ENCODE measurements at regions not wholly inside any gene's neighbourhood (a gene's known extent, or its start where the extent isn't known, plus 50 kb on each side); places are given as distances from the start of the nearest gene placed in this dataset.

DNA sequence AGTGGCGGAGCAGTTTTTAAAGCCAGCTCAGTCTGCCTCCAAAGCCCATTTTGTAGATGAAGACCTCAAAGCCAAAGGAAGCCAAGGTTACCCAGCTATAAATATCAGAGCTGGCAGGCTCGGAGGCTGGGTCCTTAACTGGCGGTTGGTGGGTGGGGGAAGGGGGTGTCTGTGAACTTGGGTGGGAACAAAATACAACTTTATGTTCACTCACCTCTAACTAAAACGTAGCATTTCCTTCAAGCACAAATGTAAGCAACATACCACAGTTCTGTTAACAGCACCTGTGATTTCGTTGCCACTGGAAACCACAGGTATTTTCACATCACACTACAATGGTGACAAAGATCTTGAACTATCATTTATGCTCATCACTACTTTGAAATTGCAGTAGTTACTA, 99.7 kb upstream of the SYT13 start:
- Mint-ChIP-seq H3K4me1 (ENCODE audit: low read depth, unreplicated experiment) (peaks cover 5% of the 10 kb centered on the region), H3K9me3 (ENCODE audit: unreplicated experiment) (no peaks in the 10 kb centered on the region), H3K4me3 (ENCODE audit: unreplicated experiment) (no peak overlapping the region), H3K36me3 (ENCODE audit: insufficient read depth, unreplicated experiment) (no peaks in the 10 kb centered on the region), H3K27ac (ENCODE audit: unreplicated experiment) (no peak overlapping the region), H3K27me3 (ENCODE audit: insufficient read depth, unreplicated experiment) (peaks cover 6% of the 10 kb centered on the region)
- BruUV-seq (replicated peaks): no TSS peak
- ChIA-PET CTCF (interaction anchor here (0.6 to 1.6 kb wide), 2 partner anchors 15 to 27 kb away, joined by 3 to 6 read pairs; no protein-coding TSS in a partner anchor), POLR2A (no interaction called here)
- intact Hi-C loops (cut with micrococcal nuclease; ENCODE audit: unreplicated experiment): no loop called here
- TF ChIP-seq, protein P1, sequence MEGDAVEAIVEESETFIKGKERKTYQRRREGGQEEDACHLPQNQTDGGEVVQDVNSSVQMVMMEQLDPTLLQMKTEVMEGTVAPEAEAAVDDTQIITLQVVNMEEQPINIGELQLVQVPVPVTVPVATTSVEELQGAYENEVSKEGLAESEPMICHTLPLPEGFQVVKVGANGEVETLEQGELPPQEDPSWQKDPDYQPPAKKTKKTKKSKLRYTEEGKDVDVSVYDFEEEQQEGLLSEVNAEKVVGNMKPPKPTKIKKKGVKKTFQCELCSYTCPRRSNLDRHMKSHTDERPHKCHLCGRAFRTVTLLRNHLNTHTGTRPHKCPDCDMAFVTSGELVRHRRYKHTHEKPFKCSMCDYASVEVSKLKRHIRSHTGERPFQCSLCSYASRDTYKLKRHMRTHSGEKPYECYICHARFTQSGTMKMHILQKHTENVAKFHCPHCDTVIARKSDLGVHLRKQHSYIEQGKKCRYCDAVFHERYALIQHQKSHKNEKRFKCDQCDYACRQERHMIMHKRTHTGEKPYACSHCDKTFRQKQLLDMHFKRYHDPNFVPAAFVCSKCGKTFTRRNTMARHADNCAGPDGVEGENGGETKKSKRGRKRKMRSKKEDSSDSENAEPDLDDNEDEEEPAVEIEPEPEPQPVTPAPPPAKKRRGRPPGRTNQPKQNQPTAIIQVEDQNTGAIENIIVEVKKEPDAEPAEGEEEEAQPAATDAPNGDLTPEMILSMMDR (IDR thresholded peaks at IDR 0.05; ENCODE audit: insufficient read depth in 1 of 2, low read depth in 1 of 2, low read length in 1 of 2, severe bottlenecking in 1 of 2, unreplicated experiment in 1 of 2): no peak
- no peaks in the 10 kb centered on the region for H3K4me1 ChIP-seq
- peaks cover 1% of the 10 kb centered on the region; the same call in 1 of the 2 replicates for H3K27me3 ChIP-seq (replicated peaks; ENCODE audit: control insufficient read depth, insufficient read depth, low read length)
- no peaks in the 10 kb centered on the region for H3K36me3 ChIP-seq (ENCODE audit: control insufficient read depth, insufficient read depth, low read length)
- DNase-seq: no peak
- no peak overlapping the region for H3K4me3 ChIP-seq (ENCODE audit: low read depth, low read length)
- H3K9me3 ChIP-seq: no peaks in the 10 kb centered on the region

DNA sequence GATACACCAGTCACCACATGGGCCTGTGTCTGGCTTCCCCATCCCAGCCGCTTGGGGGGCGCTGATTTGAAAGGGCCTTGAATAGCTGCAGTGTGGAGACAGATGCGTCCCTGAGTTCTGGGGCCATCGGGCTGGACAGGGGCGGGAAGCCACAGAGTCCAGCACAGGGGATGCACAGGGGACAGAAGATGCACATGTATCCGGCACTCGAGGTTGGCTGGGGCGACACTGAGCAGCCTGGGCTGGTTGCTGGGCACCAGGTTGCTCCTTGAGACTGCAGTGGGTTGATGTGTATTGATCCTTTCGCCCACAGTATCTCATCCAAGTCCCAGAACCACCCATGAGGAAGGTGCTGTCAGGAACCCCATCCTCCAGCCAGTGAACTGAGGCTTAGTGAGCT, 99.3 kb upstream of the SYT13 start:
- TF ChIP-seq, protein P1 (IDR thresholded peaks at IDR 0.05; ENCODE audit: insufficient read depth in 1 of 2, low read depth in 1 of 2, low read length in 1 of 2, severe bottlenecking in 1 of 2, unreplicated experiment in 1 of 2): no peak
- H3K27me3 ChIP-seq (replicated peaks; ENCODE audit: control insufficient read depth, insufficient read depth, low read length): peaks cover 1% of the 10 kb centered on the region; the same call in 1 of the 2 replicates
- Mint-ChIP-seq H3K27me3 (ENCODE audit: insufficient read depth, unreplicated experiment) (peaks cover 6% of the 10 kb centered on the region), H3K36me3 (ENCODE audit: insufficient read depth, unreplicated experiment) (no peaks in the 10 kb centered on the region), H3K9me3 (ENCODE audit: unreplicated experiment) (no peaks in the 10 kb centered on the region), H3K4me1 (ENCODE audit: low read depth, unreplicated experiment) (peaks cover under 1% of the 10 kb centered on the region), H3K27ac (ENCODE audit: unreplicated experiment) (no peak overlapping the region), H3K4me3 (ENCODE audit: unreplicated experiment) (no peak overlapping the region)
- no peak overlapping the region for H3K4me3 ChIP-seq (ENCODE audit: low read depth, low read length)
- H3K4me1 ChIP-seq: no peaks in the 10 kb centered on the region
- ChIA-PET POLR2A (no interaction called here), CTCF (interaction anchor here (0.6 to 1.6 kb wide), 2 partner anchors 14 to 27 kb away, joined by 3 to 6 read pairs; no protein-coding TSS in a partner anchor)
- no peaks in the 10 kb centered on the region for H3K36me3 ChIP-seq (ENCODE audit: control insufficient read depth, insufficient read depth, low read length)
- BruUV-seq (replicated peaks): no TSS peak
- no peak for DNase-seq
- H3K9me3 ChIP-seq: no peaks in the 10 kb centered on the region
- intact Hi-C loops (cut with micrococcal nuclease; ENCODE audit: unreplicated experiment): no loop called here

DNA sequence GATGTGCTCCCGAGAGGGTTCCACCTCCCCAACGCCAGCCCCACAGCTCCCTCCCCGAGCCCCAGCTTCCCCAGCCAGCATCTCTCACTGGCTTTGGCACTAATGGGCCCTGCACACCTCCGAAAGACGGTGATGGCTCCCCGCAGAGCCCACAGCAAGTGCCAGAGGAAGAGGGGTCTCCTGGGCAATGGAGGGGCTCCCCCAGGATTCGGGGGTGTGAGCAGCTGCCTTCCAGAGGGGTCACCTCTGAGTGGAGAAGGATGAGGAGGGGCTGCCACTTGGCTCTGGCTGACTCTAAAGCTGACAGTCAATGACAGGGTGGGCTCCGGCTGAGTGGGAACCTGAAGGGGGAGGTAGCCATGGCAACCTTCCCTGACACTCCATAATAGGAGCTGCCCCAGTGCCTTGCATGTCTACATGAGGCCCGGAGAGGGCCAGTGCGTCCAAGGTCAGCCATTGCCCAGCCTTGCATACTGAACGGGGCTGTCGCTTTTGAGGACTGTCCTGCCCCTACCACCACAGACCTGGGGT, 98.6 kb upstream of the SYT13 start:
- Mint-ChIP-seq H3K4me3 (ENCODE audit: unreplicated experiment) (no peak overlapping the region), H3K36me3 (ENCODE audit: insufficient read depth, unreplicated experiment) (no peaks in the 10 kb centered on the region), H3K27me3 (ENCODE audit: insufficient read depth, unreplicated experiment) (peaks cover 6% of the 10 kb centered on the region), H3K27ac (ENCODE audit: unreplicated experiment) (no peak overlapping the region), H3K4me1 (ENCODE audit: low read depth, unreplicated experiment) (no peaks in the 10 kb centered on the region), H3K9me3 (ENCODE audit: unreplicated experiment) (no peaks in the 10 kb centered on the region)
- H3K36me3 ChIP-seq (ENCODE audit: control insufficient read depth, insufficient read depth, low read length): no peaks in the 10 kb centered on the region
- no peak overlapping the region for H3K4me3 ChIP-seq (ENCODE audit: low read depth, low read length)
- intact Hi-C loops (cut with micrococcal nuclease; ENCODE audit: unreplicated experiment): no loop called here
- ChIA-PET CTCF (interaction anchor here (1.6 kb wide), 1 partner anchor 14 kb away, joined by 6 read pairs; no protein-coding TSS in a partner anchor), POLR2A (no interaction called here)
- no peak for DNase-seq
- no peaks in the 10 kb centered on the region for H3K9me3 ChIP-seq
- TF ChIP-seq, protein P1 (IDR thresholded peaks at IDR 0.05; ENCODE audit: insufficient read depth in 1 of 2, low read depth in 1 of 2, low read length in 1 of 2, severe bottlenecking in 1 of 2, unreplicated experiment in 1 of 2): no peak
- peaks cover 1% of the 10 kb centered on the region; the same call in 1 of the 2 replicates for H3K27me3 ChIP-seq (replicated peaks; ENCODE audit: control insufficient read depth, insufficient read depth, low read length)
- no TSS peak for BruUV-seq (replicated peaks)
- no peaks in the 10 kb centered on the region for H3K4me1 ChIP-seq

All from Caco-2 (cell line).